ENCODE measurements at regions not wholly inside any gene's neighbourhood (a gene's known extent, or its start where the extent isn't known, plus 50 kb on each side); places are given as distances from the start of the nearest gene placed in this dataset.

DNA sequence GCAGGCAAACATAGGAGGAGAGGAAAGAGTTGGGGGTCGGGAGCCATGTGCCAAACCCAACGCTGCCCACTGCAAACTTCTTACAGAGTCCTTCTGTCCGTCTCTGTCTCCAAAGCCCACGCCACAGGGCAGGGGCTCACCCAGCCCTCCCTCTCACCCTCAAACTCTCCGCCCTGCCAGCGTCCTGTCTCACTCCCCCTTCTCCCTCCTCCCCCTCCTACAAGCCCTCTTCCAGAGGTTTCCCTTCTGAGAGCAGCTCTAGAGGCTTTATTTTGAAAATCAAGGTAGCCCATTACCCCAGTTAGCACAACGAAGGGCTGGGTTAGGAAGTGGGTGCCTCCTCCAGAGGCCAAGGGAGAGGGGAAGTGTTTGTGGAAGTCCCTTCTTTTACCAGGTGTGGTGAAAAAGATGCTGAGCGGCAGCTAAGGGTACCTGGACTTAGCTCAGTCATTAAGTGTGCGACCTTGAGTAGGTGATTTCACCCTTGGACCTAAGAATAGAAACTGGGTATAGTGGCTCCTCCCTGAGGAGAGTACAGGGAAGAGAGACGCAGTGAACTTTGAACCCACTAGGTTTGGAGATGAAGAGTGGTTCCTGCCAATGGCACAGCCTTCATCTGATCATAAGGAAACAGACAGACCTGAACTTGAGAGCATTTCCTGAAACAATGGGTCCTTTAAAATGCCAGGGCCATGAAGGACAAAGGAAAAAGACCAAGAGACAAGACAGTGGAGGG lies 123.8 kb downstream of the BANF2 start:
- H2BK15ac ChIP-seq (ENCODE audit: low read depth, low read length) = no peak overlapping the region
- no peak overlapping the region for H3K4ac ChIP-seq (ENCODE audit: low read depth, low read length)
- no peak overlapping the region for H3K56ac ChIP-seq (ENCODE audit: insufficient read length, low read depth, low read length)
- H3K9me3 ChIP-seq (ENCODE audit: control insufficient read depth, low read depth, low read length) = no peaks in the 10 kb centered on the region
- H4K8ac ChIP-seq (replicated peaks; ENCODE audit: insufficient read length, low read depth, low read length) = no peak overlapping the region
- no peak overlapping the region for H2BK120ac ChIP-seq (ENCODE audit: low read depth, low read length, poor library complexity, severe bottlenecking)
- no peak overlapping the region; the same call in 1 of the 2 replicates for H3K14ac ChIP-seq (ENCODE audit: insufficient read depth, low read length)
- no peak overlapping the region for H3T11ph ChIP-seq (ENCODE audit: low read length)
- H2AFZ ChIP-seq (ENCODE audit: low read length) = no peak overlapping the region
- H3K27ac ChIP-seq (ENCODE audit: insufficient read length, low read depth, low read length) = no peak overlapping the region
- H4K20me1 ChIP-seq (ENCODE audit: control insufficient read depth, insufficient read depth, insufficient read length) = no peaks in the 10 kb centered on the region
- WGBS (ENCODE audit: extremely low coverage, insufficient read length, low lambda C conversion rate) = no CpG with 5 or more reads among the region's 10 CpGs
- no peaks in the 10 kb centered on the region for H3K79me2 ChIP-seq (ENCODE audit: insufficient read depth, low read length)
- no peak overlapping the region for H3K23ac ChIP-seq (ENCODE audit: insufficient read length, low read depth, low read length)
- H3K27ac Mint-ChIP-seq = no peak overlapping the region; a peak in 1 of 7 replicates
- H3K4me1 ChIP-seq (ENCODE audit: insufficient read depth, low read length) = no peaks in the 10 kb centered on the region; the same call in 1 of the 2 replicates
- peaks cover 0 to 4% (median 0%) of the 10 kb centered on the region in 3 experiments; a peak in 2 of 7 replicates for H3K36me3 Mint-ChIP-seq (ENCODE audit: insufficient read depth in 1 of 3, low read depth in 3 of 3)
- no peaks in the 10 kb centered on the region for H3K27me3 ChIP-seq (ENCODE audit: insufficient read depth, low read length)
- no peak overlapping the region for H3K9ac ChIP-seq (ENCODE audit: extremely low read depth, insufficient read length, low read length)
- H4K5ac ChIP-seq (ENCODE audit: insufficient read length, low read depth, low read length) = no peak overlapping the region
- TF ChIP-seq, protein P1, sequence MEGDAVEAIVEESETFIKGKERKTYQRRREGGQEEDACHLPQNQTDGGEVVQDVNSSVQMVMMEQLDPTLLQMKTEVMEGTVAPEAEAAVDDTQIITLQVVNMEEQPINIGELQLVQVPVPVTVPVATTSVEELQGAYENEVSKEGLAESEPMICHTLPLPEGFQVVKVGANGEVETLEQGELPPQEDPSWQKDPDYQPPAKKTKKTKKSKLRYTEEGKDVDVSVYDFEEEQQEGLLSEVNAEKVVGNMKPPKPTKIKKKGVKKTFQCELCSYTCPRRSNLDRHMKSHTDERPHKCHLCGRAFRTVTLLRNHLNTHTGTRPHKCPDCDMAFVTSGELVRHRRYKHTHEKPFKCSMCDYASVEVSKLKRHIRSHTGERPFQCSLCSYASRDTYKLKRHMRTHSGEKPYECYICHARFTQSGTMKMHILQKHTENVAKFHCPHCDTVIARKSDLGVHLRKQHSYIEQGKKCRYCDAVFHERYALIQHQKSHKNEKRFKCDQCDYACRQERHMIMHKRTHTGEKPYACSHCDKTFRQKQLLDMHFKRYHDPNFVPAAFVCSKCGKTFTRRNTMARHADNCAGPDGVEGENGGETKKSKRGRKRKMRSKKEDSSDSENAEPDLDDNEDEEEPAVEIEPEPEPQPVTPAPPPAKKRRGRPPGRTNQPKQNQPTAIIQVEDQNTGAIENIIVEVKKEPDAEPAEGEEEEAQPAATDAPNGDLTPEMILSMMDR (conservative IDR thresholded peaks at IDR 0.05) = 0 out of 3 replicates have a peak, but pooled peaks have one; percentile 10
- H2AK5ac ChIP-seq (ENCODE audit: insufficient read length, low read length) = no peak overlapping the region
- H2BK20ac ChIP-seq (ENCODE audit: low read depth, low read length, poor library complexity, severe bottlenecking) = no peak overlapping the region
- H4K91ac ChIP-seq (ENCODE audit: insufficient read length, low read depth, low read length) = no peak overlapping the region
- H3K23me2 ChIP-seq (ENCODE audit: insufficient read length, low read depth, low read length, poor library complexity, severe bottlenecking) = no peaks in the 10 kb centered on the region
- no peak overlapping the region for H2BK5ac ChIP-seq (ENCODE audit: insufficient read length, low read length)
- no peak overlapping the region for H3K4me3 Mint-ChIP-seq
- peaks cover 32 to 39% of the 10 kb centered on the region in 2 experiments for H3K4me1 Mint-ChIP-seq
- H3K18ac ChIP-seq (ENCODE audit: insufficient read length, low read depth, low read length) = no peak overlapping the region
- peak overlapping the region; percentile 11 for H3K4me2 ChIP-seq (ENCODE audit: insufficient read depth, insufficient read length, low read length)
- no peak for DNase-seq
- peaks cover 4% of the 10 kb centered on the region in 2 experiments; a peak in 3 of 5 replicates for H3K9me3 Mint-ChIP-seq
- no peaks in the 10 kb centered on the region for H3K79me1 ChIP-seq (ENCODE audit: insufficient read depth, low read depth, low read length, poor library complexity, severe bottlenecking)
- H2BK12ac ChIP-seq (ENCODE audit: insufficient read length, low read depth, low read length) = no peak overlapping the region
- H3K27me3 Mint-ChIP-seq (ENCODE audit: low read depth) = no peaks in the 10 kb centered on the region; the same call in none of the 2 replicates

Measured in H9 (cell line).